ENCODE measurements at regions not wholly inside any gene's neighbourhood (a gene's known extent, or its start where the extent isn't known, plus 50 kb on each side); places are given as distances from the start of the nearest gene placed in this dataset.

- Mint-ChIP-seq H3K4me1 (no peaks in the 10 kb centered on the region), H3K27me3 (no peaks in the 10 kb centered on the region), H3K36me3 (no peaks in the 10 kb centered on the region), H3K27ac (no peak overlapping the region), H3K4me3 (no peak overlapping the region), H3K9me3 (peaks cover 5% of the 10 kb centered on the region)
- ATAC-seq, result no peak
These were observed 274.3 kb upstream of the C11orf87 start for GRCh38 chr11:109147726-109148125.

- ATAC-seq, result no peak
- Mint-ChIP-seq H3K9me3 (peaks cover 6% of the 10 kb centered on the region), H3K27me3 (no peaks in the 10 kb centered on the region), H3K36me3 (no peaks in the 10 kb centered on the region), H3K4me1 (no peaks in the 10 kb centered on the region), H3K4me3 (no peak overlapping the region), H3K27ac (no peak overlapping the region)
These were observed 273.3 kb upstream of the C11orf87 start for GRCh38 chr11:109148669-109149068.

GRCh38 chr11:109150581-109150980 lies 271.4 kb upstream of the C11orf87 start:
- Mint-ChIP-seq H3K4me1 (no peaks in the 10 kb centered on the region), H3K27me3 (no peaks in the 10 kb centered on the region), H3K9me3 (peaks cover 5% of the 10 kb centered on the region), H3K27ac (no peak overlapping the region), H3K4me3 (no peak overlapping the region), H3K36me3 (no peaks in the 10 kb centered on the region)
- ATAC-seq, result no peak

- no peak overlapping the region for H3K27ac Mint-ChIP-seq
- no peaks in the 10 kb centered on the region for H3K36me3 Mint-ChIP-seq
- H3K4me3 Mint-ChIP-seq, result no peak overlapping the region
- no peaks in the 10 kb centered on the region for H3K4me1 Mint-ChIP-seq
- H3K27me3 Mint-ChIP-seq, result no peaks in the 10 kb centered on the region
- peaks cover 9% of the 10 kb centered on the region for H3K9me3 Mint-ChIP-seq
- ATAC-seq, result no peak
These were observed 268.2 kb upstream of the C11orf87 start for GRCh38 chr11:109153836-109154235.

- no peaks in the 10 kb centered on the region for H3K27me3 Mint-ChIP-seq
- H3K4me3 Mint-ChIP-seq, result no peak overlapping the region
- H3K36me3 Mint-ChIP-seq, result no peaks in the 10 kb centered on the region
- no peaks in the 10 kb centered on the region for H3K4me1 Mint-ChIP-seq
- ATAC-seq, result no peak
- no peak overlapping the region for H3K27ac Mint-ChIP-seq
- peaks cover 11% of the 10 kb centered on the region for H3K9me3 Mint-ChIP-seq
These were observed 266.7 kb upstream of the C11orf87 start for GRCh38 chr11:109155291-109155690.

GRCh38 chr11:109165035-109165434 lies 257.0 kb upstream of the C11orf87 start:
- H3K27ac Mint-ChIP-seq, result no peak overlapping the region

GRCh38 chr11:109166441-109166840 lies 255.5 kb upstream of the C11orf87 start:
- no peaks in the 10 kb centered on the region for H3K36me3 Mint-ChIP-seq
- no peak overlapping the region for H3K4me3 Mint-ChIP-seq
- no peaks in the 10 kb centered on the region for H3K9me3 Mint-ChIP-seq
- H3K27me3 Mint-ChIP-seq, result no peaks in the 10 kb centered on the region
- ATAC-seq, result no peak
- H3K27ac Mint-ChIP-seq, result no peak overlapping the region
- no peaks in the 10 kb centered on the region for H3K4me1 Mint-ChIP-seq

More at GRCh38 chr11:109165035-109165434, 257.0 kb upstream of the C11orf87 start:
- H3K4me3 Mint-ChIP-seq, result no peak overlapping the region
- no peaks in the 10 kb centered on the region for H3K27me3 Mint-ChIP-seq
- no peak for ATAC-seq
- H3K36me3 Mint-ChIP-seq, result no peaks in the 10 kb centered on the region
- peaks cover 5% of the 10 kb centered on the region for H3K9me3 Mint-ChIP-seq
- no peaks in the 10 kb centered on the region for H3K4me1 Mint-ChIP-seq

- H3K4me1 Mint-ChIP-seq, result no peaks in the 10 kb centered on the region
- no peak overlapping the region for H3K27ac Mint-ChIP-seq
- no peaks in the 10 kb centered on the region for H3K27me3 Mint-ChIP-seq
- H3K4me3 Mint-ChIP-seq, result no peak overlapping the region
- ATAC-seq, result peak; percentile 51
- H3K9me3 Mint-ChIP-seq, result no peaks in the 10 kb centered on the region
- H3K36me3 Mint-ChIP-seq, result no peaks in the 10 kb centered on the region
These were observed 248.5 kb upstream of the C11orf87 start for GRCh38 chr11:109173504-109173903.

- Mint-ChIP-seq H3K27ac (no peak overlapping the region), H3K9me3 (peaks cover 2% of the 10 kb centered on the region), H3K27me3 (no peaks in the 10 kb centered on the region), H3K36me3 (no peaks in the 10 kb centered on the region), H3K4me1 (no peaks in the 10 kb centered on the region), H3K4me3 (no peak overlapping the region)
- ATAC-seq, result no peak
These were observed 237.6 kb upstream of the C11orf87 start for GRCh38 chr11:109184376-109184775.

- Mint-ChIP-seq H3K4me3 (no peak overlapping the region), H3K4me1 (no peaks in the 10 kb centered on the region), H3K36me3 (no peaks in the 10 kb centered on the region), H3K27ac (no peak overlapping the region), H3K9me3 (peaks cover 15% of the 10 kb centered on the region), H3K27me3 (no peaks in the 10 kb centered on the region)
- no peak for ATAC-seq
These were observed 229.1 kb upstream of the C11orf87 start for GRCh38 chr11:109192864-109193263.

- Mint-ChIP-seq H3K27ac (no peak overlapping the region), H3K4me1 (no peaks in the 10 kb centered on the region), H3K36me3 (no peaks in the 10 kb centered on the region), H3K9me3 (peaks cover 13% of the 10 kb centered on the region), H3K4me3 (no peak overlapping the region), H3K27me3 (no peaks in the 10 kb centered on the region)
- ATAC-seq, result no peak
These were observed 228.1 kb upstream of the C11orf87 start for GRCh38 chr11:109193880-109194279.

GRCh38 chr11:109196016-109196415 lies 226.0 kb upstream of the C11orf87 start:
- no peak overlapping the region for H3K27ac Mint-ChIP-seq
- H3K36me3 Mint-ChIP-seq, result no peaks in the 10 kb centered on the region
- no peaks in the 10 kb centered on the region for H3K27me3 Mint-ChIP-seq
- no peak for ATAC-seq
- H3K9me3 Mint-ChIP-seq, result peaks cover 8% of the 10 kb centered on the region
- H3K4me1 Mint-ChIP-seq, result no peaks in the 10 kb centered on the region
- H3K4me3 Mint-ChIP-seq, result no peak overlapping the region

- ATAC-seq, result no peak
- H3K27ac Mint-ChIP-seq, result no peak overlapping the region
These were observed 224.3 kb upstream of the C11orf87 start for GRCh38 chr11:109197656-109198055.

GRCh38 chr11:109203176-109203575 lies 218.8 kb upstream of the C11orf87 start:
- Mint-ChIP-seq H3K27me3 (no peaks in the 10 kb centered on the region), H3K36me3 (no peaks in the 10 kb centered on the region), H3K9me3 (peaks cover 6% of the 10 kb centered on the region), H3K4me3 (no peak overlapping the region), H3K27ac (no peak overlapping the region), H3K4me1 (no peaks in the 10 kb centered on the region)
- ATAC-seq, result no peak

More at GRCh38 chr11:109197656-109198055, 224.3 kb upstream of the C11orf87 start:
- H3K9me3 Mint-ChIP-seq, result peaks cover 5% of the 10 kb centered on the region
- no peaks in the 10 kb centered on the region for H3K27me3 Mint-ChIP-seq
- H3K4me1 Mint-ChIP-seq, result no peaks in the 10 kb centered on the region
- no peak overlapping the region for H3K4me3 Mint-ChIP-seq
- no peaks in the 10 kb centered on the region for H3K36me3 Mint-ChIP-seq

GRCh38 chr11:109205312-109205711 lies 216.7 kb upstream of the C11orf87 start:
- Mint-ChIP-seq H3K27me3 (no peaks in the 10 kb centered on the region), H3K4me1 (no peaks in the 10 kb centered on the region), H3K9me3 (peaks cover 6% of the 10 kb centered on the region), H3K4me3 (no peak overlapping the region), H3K27ac (no peak overlapping the region), H3K36me3 (no peaks in the 10 kb centered on the region)
- no peak for ATAC-seq

- Mint-ChIP-seq H3K4me1 (no peaks in the 10 kb centered on the region), H3K27me3 (no peaks in the 10 kb centered on the region), H3K4me3 (no peak overlapping the region), H3K27ac (no peak overlapping the region), H3K36me3 (no peaks in the 10 kb centered on the region), H3K9me3 (peaks cover 15% of the 10 kb centered on the region)
- no peak for ATAC-seq
These were observed 213.9 kb upstream of the C11orf87 start for GRCh38 chr11:109208121-109208520.

- Mint-ChIP-seq H3K4me1 (no peaks in the 10 kb centered on the region), H3K36me3 (no peaks in the 10 kb centered on the region), H3K9me3 (peaks cover 15% of the 10 kb centered on the region), H3K4me3 (no peak overlapping the region), H3K27ac (no peak overlapping the region), H3K27me3 (no peaks in the 10 kb centered on the region)
- no peak for ATAC-seq
These were observed 212.4 kb upstream of the C11orf87 start for GRCh38 chr11:109209572-109209971.

All from stimulated activated memory B cell treated with anti-CD40 and anti-IgM and Interleukin-4, amounts not matched to agents 10 μg/mL and 1 μg/mL and 100 μg/mL, for 72 hours (primary cell).